LNCaP clone FGC (cell line): ENCODE measurements at regions not wholly inside any gene's neighbourhood (a gene's known extent, or its start where the extent isn't known, plus 50 kb on each side); places are given as distances from the start of the nearest gene placed in this dataset.

Experiments used
- DNase-seq: peaks from one replicate; pipeline ENCODE4 v3.0.0-alpha.2; 2011; ENCODE audit warnings: low read depth
- H3K4me3 ChIP-seq: 2 replicates; pipeline ENCODE4 v1.5.1; 2011; ENCODE audit warnings: mild to moderate bottlenecking, low read depth, low read length, control low read depth
- CTCF ChIP-seq: IDR thresholded peaks from 2 replicates; pipeline ENCODE4 v1.5.1; 2012; ENCODE audit warnings: mild to moderate bottlenecking; ENCODE audit not compliant: control insufficient read depth, insufficient read depth; ENCODE audit errors: extremely low read depth

- H3K4me3 ChIP-seq: no peak overlapping the region
- TF ChIP-seq CTCF: no peak
- DNase-seq: no peak
Observed at GRCh38 chr2:2798337-2798736, 467.3 kb upstream of the MYT1L start.

GRCh38 chr2:2797797-2798196, 466.7 kb upstream of the MYT1L start:
- TF ChIP-seq CTCF: no peak
- DNase-seq: no peak

GRCh38 chr2:2796207-2796606, 465.1 kb upstream of the MYT1L start:
- H3K4me3 ChIP-seq: no peak overlapping the region
- no peak for TF ChIP-seq CTCF
- no peak for DNase-seq

More at GRCh38 chr2:2797797-2798196, 466.7 kb upstream of the MYT1L start:
- H3K4me3 ChIP-seq: no peak overlapping the region

GRCh38 chr2:2795438-2796091, 464.5 kb upstream of the MYT1L start:
- no peak for DNase-seq
- H3K4me3 ChIP-seq: no peak overlapping the region
- no peak for TF ChIP-seq CTCF

- no peak for TF ChIP-seq CTCF
- DNase-seq: no peak
- no peak overlapping the region for H3K4me3 ChIP-seq
Observed at GRCh38 chr2:2793925-2794560, 463.0 kb upstream of the MYT1L start.

GRCh38 chr2:2793514-2793913, 462.4 kb upstream of the MYT1L start:
- TF ChIP-seq CTCF: no peak
- no peak for DNase-seq
- no peak overlapping the region for H3K4me3 ChIP-seq

- no peak overlapping the region for H3K4me3 ChIP-seq
- DNase-seq: no peak
- TF ChIP-seq CTCF: no peak
Observed at GRCh38 chr2:2791606-2792005, 460.5 kb upstream of the MYT1L start.
